GM20431 (cell line): ENCODE measurements at regions not wholly inside any gene's neighbourhood (a gene's known extent, or its start where the extent isn't known, plus 50 kb on each side); places are given as distances from the start of the nearest gene placed in this dataset.
"Not testable (repeated sequence)": the region's sequence is repeated elsewhere in the genome, so short reads cannot be mapped to it uniquely, and the experiment has no call there.

Experiments used
- in situ Hi-C: fragments of 300-500 bp; cut with MseI, MboI; formaldehyde crosslinking; loops from one replicate; pipeline ENCODE4 v1.15.0; 2020; ENCODE audit warnings: low sequenced_read_pairs; ENCODE audit not compliant: unreplicated experiment

GRCh38 chr21:35521293-35521692, 472.2 kb upstream of the RUNX1 start:
- in situ Hi-C loops: no loop called here

DNA sequence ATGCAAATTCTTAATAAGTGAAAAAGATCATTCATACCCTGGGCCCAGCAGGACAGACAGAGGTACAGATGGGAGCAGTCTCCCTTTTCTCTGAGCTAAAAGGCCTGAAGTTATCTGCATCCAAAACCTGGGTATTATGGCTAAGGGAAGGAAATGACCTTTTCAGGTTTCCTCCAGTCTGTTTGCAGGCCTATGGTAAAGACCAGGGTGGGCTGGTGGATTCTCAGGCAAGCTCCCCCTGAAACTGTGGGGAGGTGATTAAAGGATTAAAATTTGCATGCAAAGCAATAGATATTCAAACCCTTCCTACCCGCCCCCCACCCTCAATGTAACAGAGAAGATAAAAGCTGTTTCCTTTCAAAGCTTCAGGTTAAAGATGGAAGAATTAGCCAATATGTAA, 471.8 kb upstream of the RUNX1 start:
- in situ Hi-C loops: no loop called here

DNA sequence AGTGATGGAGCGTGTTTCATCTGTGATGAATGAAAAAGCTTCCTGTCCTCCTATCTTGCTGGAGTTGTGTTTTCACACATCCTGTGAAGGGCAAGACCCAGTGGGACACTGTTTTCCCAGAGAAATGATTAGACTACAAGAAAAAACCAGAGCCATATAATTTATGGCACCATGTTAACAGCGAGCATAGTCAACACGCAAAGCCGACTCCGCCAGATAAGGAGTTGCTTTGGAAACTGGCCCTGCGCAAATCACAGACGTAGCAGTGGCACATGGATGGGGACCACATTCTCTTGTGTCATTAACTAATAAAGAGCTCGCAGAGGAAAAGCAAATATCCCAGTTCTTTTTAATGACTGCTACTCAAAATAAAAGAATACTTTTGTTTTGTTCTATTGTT, 471.2 kb upstream of the RUNX1 start:
- in situ Hi-C loops: no loop called here

- in situ Hi-C loops: no loop called here
Observed at GRCh38 chr21:35517865-35518264, 468.8 kb upstream of the RUNX1 start.

DNA sequence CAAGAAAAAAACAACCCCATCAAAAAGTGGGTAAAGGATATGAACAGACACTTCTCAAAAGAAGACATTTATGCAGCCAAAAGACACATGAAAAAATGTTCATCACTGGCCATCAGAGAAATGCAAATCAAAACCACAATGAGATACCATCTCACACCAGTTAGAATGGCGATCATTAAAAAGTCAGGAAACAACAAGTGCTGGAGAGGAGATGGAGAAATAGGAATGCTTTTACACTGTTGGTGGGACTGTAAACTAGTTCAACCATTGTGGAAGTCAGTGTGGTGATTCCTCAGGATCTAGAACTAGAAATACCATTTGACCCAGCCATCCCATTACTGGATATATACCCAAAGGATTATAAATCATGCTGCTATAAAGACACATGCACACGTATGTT, 467.2 kb upstream of the RUNX1 start:
- in situ Hi-C loops: not testable (repeated sequence)

DNA sequence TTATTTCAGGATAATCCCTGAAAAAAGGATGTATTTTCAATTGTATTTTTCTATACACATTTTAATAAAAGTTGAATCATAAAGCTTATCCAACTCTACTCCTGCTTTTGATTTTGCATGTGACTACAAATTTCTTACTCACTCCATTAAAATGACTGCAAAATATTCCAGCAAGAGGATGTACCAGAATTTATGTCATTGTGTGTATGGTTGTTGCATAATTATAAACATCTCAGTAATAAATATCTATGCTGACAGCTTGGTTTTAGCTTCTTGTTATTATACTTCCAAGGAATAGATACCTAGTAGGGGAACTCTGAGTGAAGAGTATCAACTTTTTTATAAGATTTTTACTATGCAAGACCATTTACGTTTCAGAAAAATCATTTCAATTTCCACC, 463.2 kb upstream of the RUNX1 start:
- in situ Hi-C loops: no loop called here

DNA sequence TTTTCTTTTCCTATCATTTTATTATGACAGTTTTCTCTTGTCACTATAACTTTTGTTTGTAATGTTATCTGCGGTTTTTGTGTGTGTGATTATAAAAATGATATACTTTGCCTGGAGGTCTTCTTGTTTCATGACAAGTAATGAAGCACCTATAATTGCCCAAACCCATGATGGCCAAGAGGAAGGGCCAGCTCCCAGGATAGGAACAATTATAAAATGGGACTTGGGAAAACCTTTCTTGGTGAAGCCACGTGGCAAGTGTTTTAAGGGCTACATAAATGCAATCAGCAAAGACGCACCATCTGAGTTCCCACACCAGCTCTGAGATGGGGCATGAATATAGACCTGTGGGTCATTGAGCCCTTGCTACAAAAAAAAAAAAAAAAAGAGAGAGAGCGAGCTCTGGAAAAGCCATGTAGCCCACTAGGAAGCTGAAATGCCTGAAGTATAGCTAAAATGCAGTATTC, 462.6 kb upstream of the RUNX1 start:
- in situ Hi-C loops: no loop called here

DNA sequence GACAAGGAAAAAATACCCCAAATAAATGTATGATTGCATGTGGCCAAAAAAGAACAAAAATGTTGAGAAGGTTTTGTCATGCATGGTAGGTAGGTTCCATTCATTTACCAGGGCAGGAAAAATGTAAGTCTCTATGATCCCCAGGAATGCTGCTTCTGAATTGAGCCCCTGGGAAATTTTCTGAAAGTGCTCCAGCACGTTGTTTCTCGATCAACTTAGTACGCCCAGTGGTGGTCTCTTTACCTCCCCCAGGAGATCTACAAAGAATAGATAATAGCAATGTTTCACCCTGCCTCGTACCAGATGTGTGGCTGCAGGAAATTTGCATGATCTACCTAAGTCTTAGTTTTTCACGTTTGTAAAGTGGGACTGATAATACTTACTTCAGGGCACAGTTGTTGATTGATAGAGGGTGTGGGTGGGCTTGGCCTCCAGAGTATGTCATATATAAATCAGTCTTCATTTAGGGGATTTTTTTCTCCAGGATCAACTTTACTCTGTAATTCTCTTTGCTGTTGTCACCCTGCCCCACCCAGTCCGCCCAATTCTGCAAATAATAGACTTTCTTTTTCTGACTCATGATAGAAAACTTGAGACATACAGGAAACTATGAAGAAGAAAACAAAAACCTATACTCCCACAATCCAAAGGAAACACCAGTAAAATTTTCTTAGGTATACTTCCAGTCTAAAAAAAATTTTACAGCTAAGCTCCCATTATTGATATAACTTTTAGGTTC, 462.0 kb upstream of the RUNX1 start:
- in situ Hi-C loops: no loop called here

DNA sequence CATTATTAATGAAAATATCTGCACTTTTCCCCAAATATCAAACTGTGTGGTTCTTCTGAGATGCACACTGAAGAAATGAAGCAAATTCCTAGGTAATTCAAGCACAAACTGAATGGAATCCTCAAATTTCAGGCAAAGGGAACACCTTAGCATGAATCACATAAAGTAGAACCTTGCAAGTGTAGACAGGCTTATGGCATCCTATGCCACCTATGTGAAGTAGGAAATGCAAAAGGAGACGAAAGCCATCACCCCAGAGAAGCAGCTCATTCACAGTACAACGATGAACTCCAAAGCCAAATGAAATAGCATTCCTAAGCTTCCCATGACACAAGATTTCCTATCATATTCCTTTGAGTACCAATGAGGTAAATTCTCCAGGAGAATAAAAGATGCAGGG, 461.2 kb upstream of the RUNX1 start:
- in situ Hi-C loops: no loop called here

- in situ Hi-C loops: no loop called here
Observed at GRCh38 chr21:35509001-35509704, 460.1 kb upstream of the RUNX1 start.

DNA sequence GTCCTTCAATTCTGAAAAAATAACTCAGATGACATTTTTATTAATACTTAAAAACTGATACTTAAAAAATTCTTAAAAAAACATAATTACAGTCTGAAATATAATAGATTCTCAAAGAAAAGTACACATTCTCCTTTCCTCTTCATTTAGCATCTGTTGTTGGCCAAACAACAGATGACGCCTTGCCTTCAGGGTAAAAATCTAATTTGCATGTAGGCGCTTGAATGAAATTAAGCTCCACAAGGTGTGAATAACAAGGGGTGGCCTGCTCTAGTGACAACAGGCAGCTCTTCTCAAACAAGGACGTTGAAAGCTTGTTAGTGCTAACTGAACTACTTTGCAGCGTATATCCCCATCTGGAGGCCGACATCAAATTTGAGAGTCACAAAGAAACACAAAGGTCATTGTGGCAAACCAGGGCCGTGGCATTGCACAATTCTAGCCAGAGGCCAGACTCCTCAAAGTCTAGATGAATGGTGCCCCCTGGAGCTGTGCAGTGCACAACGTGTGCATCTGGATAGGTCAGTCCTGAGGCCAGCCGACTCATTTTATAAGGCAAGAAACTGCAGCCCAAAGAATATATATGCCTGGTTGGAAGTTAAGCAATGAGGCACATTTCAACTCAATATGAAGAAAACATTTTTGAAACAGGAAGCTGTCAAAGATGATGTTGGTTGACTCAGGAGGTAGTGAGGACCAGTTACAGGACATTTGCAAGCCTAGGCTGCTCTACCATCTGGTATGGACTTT, 459.2 kb upstream of the RUNX1 start:
- in situ Hi-C loops: no loop called here

DNA sequence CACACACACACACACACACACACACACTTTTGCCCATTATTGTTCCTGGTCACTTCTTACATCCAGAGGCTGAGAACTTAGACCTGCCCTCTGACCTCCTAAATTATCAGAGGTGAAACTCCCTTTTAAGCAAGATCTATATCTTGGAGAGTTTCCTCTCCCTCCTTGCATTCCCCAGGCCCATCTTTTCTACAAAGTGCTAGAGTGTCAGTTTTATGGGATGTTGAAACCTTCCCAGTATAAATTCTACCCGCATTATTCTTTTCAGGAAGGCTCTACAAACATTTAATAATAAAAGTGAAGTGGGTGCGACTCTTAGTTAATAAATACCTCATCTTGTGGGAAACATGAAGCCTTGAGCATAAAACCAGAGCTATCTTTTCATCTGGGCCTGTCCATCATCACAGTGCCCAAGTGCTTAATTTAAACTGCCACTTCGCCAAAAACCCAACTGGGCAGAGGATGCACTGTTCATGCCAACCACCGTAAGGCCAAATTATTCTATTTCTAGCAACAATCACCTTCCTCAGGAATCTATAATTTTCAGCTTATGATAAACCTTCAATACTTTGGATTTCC, 458.2 kb upstream of the RUNX1 start:
- in situ Hi-C loops: no loop called here

DNA sequence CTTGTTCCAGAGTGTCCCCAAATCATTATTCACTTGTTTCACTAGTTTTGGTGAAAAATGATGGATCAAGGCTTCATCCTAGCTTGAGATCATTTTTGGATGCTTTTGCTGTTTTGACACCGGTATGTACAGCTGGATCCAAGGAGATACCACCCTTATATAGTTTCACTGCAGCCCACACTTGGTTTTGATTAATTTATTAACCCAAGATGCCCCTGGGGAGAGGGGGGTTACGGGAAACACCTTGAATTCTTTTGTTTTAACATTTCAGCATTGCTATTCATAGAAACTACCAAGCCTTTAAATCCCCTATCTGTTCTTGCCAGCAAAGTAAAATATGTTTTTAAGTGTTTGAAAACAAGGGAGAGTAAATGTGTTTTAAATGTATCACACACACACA, 457.7 kb upstream of the RUNX1 start:
- in situ Hi-C loops: no loop called here

- in situ Hi-C loops: no loop called here
Observed at GRCh38 chr21:35506352-35506751, 457.2 kb upstream of the RUNX1 start.

DNA sequence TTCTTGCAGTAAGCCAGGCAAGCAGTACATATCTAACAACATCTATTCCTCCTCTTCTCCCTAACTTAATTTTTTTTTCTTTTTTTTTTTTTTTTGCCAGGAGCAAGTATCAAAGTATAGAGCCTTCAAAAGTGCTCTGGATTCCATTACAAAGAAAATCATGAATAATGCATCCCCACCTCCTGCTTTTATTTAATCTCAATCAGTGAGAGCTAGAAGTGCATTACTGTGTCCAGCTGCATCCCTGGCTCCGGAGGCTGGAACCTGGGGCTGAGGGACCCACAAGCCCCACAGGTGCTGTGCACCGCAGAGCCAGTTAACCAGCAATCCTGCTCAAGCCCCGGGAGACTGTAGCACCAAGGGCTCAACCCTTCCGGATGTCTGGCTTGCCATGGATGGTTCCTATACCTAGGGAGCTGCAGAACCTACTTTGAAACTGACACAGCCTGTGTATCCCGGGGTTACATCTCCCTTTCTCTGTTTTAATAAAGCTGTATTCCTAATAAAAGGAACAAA, 455.9 kb upstream of the RUNX1 start:
- in situ Hi-C loops: no loop called here

GRCh38 chr21:35504277-35504676, 455.2 kb upstream of the RUNX1 start:
- in situ Hi-C loops: no loop called here

DNA sequence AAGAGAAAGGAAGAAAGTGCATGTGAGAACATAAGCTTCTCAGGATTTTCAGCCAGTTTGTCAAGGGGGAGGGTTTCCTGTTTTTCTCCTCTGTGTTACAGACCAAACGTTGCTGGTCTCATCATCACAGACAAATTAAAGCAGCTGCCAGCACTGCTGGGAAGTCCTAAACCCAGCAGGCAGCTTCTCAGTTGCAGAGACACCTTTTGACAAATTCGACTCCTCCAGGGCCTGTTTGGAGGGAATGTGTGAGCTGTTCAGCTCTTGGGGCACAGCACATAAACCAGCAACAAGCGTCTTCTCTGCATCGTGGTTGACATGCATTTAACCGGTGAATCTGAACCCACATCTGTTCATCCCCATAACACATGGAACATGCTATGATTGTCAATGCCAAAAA, 454.6 kb upstream of the RUNX1 start:
- in situ Hi-C loops: no loop called here

GRCh38 chr21:35502821-35503220, 453.7 kb upstream of the RUNX1 start:
- in situ Hi-C loops: no loop called here

GRCh38 chr21:35497522-35497921, 448.4 kb upstream of the RUNX1 start:
- in situ Hi-C loops: not testable (repeated sequence)

DNA sequence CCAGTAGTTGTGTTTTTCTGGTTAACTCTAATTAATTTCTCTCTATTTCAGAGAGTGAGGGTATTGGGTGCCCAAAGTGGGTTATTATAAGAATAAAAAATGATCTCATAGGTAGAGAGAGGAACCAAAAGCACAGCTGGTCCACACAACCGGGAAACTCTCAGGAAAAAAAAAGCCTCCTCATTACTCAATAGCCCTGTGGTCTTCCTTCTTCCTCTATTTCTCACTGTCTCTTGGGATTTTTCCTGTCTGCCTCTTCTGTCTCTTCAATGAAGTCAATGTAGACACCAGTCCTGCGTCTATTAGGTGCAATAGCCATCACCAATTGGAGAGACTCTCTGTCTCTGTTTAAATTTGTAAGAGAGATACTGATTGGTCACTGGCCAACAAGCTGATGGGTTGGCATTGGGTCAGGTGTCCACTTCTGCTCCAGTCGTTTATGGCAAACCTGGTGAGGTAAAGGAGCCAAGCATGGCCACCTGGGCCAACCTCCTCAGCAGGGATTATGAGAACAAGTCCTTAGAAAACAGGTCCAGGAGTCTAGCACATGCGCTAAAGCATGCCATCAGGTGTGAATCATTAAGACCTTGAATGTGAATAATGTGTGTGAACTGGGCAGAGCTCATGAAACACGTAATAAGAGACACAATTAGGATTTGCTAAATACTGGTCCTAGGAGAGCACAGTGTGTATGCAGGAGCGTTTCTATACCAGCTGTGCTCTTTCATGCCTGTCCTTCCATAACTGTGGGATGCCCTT, 443.0 kb upstream of the RUNX1 start:
- in situ Hi-C loops: no loop called here
